GM06990 (cell line): ENCODE measurements at regions not wholly inside any gene's neighbourhood (a gene's known extent, or its start where the extent isn't known, plus 50 kb on each side); places are given as distances from the start of the nearest gene placed in this dataset.

Experiments used
- DNase-seq: peaks from one replicate; pipeline ENCODE4 v3.0.0-alpha.2; 2011; ENCODE audit not compliant: insufficient read length; ENCODE audit errors: extremely low read depth
- H3K27me3 ChIP-seq: replicated peaks from 2 replicates; pipeline ENCODE4 v1.6.0; 2011; ENCODE audit warnings: low read length; ENCODE audit not compliant: control insufficient read depth, insufficient read depth
- H3K36me3 ChIP-seq: 2 replicates; pipeline ENCODE4 v1.5.1; 2011; ENCODE audit warnings: low read length; ENCODE audit not compliant: control insufficient read depth, insufficient read depth
- H3K4me3 ChIP-seq: replicated peaks from 2 replicates; pipeline ENCODE4 v1.5.1; 2011; ENCODE audit warnings: low read depth, mild to moderate bottlenecking, control low read depth, low read length
- TF ChIP-seq, protein P1 (sequence below): IDR thresholded peaks from 2 replicates; pipeline ENCODE4 v1.5.1; 2011; ENCODE audit warnings: low read length, control low read depth, mild to moderate bottlenecking, inconsistent platforms; ENCODE audit not compliant: insufficient read depth, poor library complexity, severe bottlenecking

- H3K36me3 ChIP-seq: no peaks in the 10 kb centered on the region
- TF ChIP-seq, protein P1, sequence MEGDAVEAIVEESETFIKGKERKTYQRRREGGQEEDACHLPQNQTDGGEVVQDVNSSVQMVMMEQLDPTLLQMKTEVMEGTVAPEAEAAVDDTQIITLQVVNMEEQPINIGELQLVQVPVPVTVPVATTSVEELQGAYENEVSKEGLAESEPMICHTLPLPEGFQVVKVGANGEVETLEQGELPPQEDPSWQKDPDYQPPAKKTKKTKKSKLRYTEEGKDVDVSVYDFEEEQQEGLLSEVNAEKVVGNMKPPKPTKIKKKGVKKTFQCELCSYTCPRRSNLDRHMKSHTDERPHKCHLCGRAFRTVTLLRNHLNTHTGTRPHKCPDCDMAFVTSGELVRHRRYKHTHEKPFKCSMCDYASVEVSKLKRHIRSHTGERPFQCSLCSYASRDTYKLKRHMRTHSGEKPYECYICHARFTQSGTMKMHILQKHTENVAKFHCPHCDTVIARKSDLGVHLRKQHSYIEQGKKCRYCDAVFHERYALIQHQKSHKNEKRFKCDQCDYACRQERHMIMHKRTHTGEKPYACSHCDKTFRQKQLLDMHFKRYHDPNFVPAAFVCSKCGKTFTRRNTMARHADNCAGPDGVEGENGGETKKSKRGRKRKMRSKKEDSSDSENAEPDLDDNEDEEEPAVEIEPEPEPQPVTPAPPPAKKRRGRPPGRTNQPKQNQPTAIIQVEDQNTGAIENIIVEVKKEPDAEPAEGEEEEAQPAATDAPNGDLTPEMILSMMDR: no peak
- no peak for DNase-seq
- H3K27me3 ChIP-seq: no peaks in the 10 kb centered on the region
- no peak overlapping the region for H3K4me3 ChIP-seq
Measured at GRCh38 chr9:100690438-100690837, 112.6 kb downstream of the CAVIN4 start.

DNA sequence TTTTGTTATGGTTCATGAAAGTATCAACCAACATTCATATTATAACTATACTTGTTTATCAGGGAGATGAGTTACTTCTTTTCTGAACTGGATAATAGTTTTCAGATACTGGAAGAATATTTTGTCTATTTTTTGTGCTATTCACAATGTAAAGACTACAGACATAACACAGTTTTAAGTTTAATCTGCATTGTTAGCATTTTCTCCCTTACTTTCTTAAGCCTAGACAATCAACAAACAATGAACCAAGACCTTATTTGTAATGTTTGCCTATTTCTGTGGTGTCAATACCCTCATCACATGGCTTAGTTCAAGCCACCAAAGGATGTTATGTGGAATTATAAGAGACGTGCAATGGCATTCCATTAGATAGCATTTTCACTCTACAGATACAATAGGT lies 119.5 kb downstream of the CAVIN4 start:
- Histone ChIP-seq H3K4me3 (no peak overlapping the region), H3K36me3 (no peaks in the 10 kb centered on the region), H3K27me3 (no peaks in the 10 kb centered on the region)
- no peak for DNase-seq
- TF ChIP-seq, protein P1: no peak

- no peaks in the 10 kb centered on the region for H3K27me3 ChIP-seq
- H3K36me3 ChIP-seq: no peaks in the 10 kb centered on the region
- TF ChIP-seq, protein P1: no peak
- no peak overlapping the region for H3K4me3 ChIP-seq
- DNase-seq: no peak
Measured at GRCh38 chr9:100698945-100699344, 121.1 kb downstream of the CAVIN4 start.

GRCh38 chr9:100699668-100700067 lies 121.8 kb downstream of the CAVIN4 start:
- no peak overlapping the region for H3K4me3 ChIP-seq
- H3K27me3 ChIP-seq: no peaks in the 10 kb centered on the region
- no peaks in the 10 kb centered on the region for H3K36me3 ChIP-seq
- TF ChIP-seq, protein P1: no peak
- no peak for DNase-seq

DNA sequence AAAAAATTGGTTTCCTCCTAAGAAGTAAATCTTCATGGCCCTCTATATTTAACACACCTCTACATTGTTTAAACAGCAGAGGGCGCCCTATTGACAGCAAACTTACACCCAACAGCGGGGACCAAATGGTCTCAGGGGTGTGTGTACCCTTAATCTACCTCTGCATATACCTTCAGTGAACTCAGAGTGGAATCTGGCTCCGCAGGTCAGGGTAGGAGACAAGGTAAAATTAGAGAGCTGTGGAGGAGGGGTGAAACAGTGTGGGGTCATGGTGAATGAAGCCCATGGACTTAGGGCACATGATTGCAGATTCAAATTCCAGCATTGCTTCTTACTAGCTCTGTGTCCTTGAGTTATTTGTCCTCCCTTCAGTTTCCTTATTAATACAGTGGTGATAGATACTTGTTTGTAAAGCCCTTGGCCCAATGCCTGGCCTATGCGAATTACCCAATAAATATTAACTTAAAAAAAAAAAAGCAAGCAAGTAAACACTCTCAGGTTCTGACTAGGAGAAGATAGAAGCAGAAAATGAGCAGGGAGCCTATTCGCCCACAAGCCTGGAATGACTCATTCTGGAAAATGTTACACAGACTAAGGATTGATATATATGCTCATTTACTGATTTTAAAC lies 122.9 kb downstream of the CAVIN4 start:
- Histone ChIP-seq H3K36me3 (no peaks in the 10 kb centered on the region), H3K27me3 (no peaks in the 10 kb centered on the region), H3K4me3 (no peak overlapping the region)
- no peak for DNase-seq
- TF ChIP-seq, protein P1: peak; percentile 64
